Upper lobe of right lung (tissue), 1 donor: ENCODE measurements at regions not wholly inside any gene's neighbourhood (a gene's known extent, or its start where the extent isn't known, plus 50 kb on each side); places are given as distances from the start of the nearest gene placed in this dataset.
"Not testable (repeated sequence)": the region's sequence is repeated elsewhere in the genome, so short reads cannot be mapped to it uniquely, and the experiment has no call there.

Experiments used
- ATAC-seq: fragments of 200-7000 bp; cut with Tn5 transposase; one replicate; pipeline ENCODE4 v1.9.1; 2020; ENCODE audit warnings: mild to moderate bottlenecking, moderate library complexity
- DNase-seq: peaks from one replicate; pipeline ENCODE4 v3.0.0-alpha.2; 2020
- H3K27ac ChIP-seq: fragments of 200-600 bp; one replicate; pipeline ENCODE4 v1.8.0; 2022
- H3K27me3 ChIP-seq: fragments of 200-600 bp; one replicate; pipeline ENCODE4 v1.8.0; 2022; ENCODE audit warnings: mild to moderate bottlenecking
- H3K36me3 ChIP-seq: fragments of 200-600 bp; one replicate; pipeline ENCODE4 v1.8.0; 2022
- H3K4me1 ChIP-seq: fragments of 200-600 bp; one replicate; pipeline ENCODE4 v1.8.0; 2022
- H3K4me3 ChIP-seq: fragments of 200-600 bp; one replicate; pipeline ENCODE4 v1.8.0; 2022; ENCODE audit warnings: mild to moderate bottlenecking
- H3K9me3 ChIP-seq: fragments of 200-600 bp; one replicate; pipeline ENCODE4 v1.8.0; 2022
- intact Hi-C: fragments of 100-400 bp; cut with DNase I; formaldehyde crosslinking; loops from one replicate; pipeline ENCODE4 v1.11.0; 2022
- TF ChIP-seq, protein P1 (sequence below): fragments of 200-600 bp; IDR thresholded peaks from one replicate; pipeline ENCODE4 v1.8.0; 2022; ENCODE audit warnings: antibody characterized with exemption
- donor health status: DM: no; HTN: yes; CAD: no; lungs with severe emphysema.

DNA sequence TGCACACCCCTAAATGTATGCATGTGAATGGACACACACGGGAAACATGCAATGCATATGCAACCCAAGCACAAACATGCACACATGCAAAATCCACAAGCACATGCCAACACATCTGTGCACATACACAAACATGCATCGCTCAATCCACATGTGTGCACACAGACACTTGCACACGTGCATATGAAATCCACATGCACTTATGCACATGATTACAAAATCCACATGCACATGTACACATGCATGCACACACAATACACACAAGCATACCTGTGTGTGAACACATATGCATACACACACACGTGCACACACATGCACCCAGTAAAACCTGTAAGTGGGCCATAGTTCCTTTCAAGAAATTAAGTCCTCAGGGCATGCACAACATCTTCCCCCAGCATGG is 256.8 kb upstream of the USP9Y start:
- Histone ChIP-seq H3K4me1 (no peaks in the 10 kb centered on the region), H3K4me3 (no peak overlapping the region), H3K27ac (no peak overlapping the region), H3K36me3 (no peaks in the 10 kb centered on the region), H3K27me3 (no peaks in the 10 kb centered on the region), H3K9me3 (no peaks in the 10 kb centered on the region)
- TF ChIP-seq, protein P1, sequence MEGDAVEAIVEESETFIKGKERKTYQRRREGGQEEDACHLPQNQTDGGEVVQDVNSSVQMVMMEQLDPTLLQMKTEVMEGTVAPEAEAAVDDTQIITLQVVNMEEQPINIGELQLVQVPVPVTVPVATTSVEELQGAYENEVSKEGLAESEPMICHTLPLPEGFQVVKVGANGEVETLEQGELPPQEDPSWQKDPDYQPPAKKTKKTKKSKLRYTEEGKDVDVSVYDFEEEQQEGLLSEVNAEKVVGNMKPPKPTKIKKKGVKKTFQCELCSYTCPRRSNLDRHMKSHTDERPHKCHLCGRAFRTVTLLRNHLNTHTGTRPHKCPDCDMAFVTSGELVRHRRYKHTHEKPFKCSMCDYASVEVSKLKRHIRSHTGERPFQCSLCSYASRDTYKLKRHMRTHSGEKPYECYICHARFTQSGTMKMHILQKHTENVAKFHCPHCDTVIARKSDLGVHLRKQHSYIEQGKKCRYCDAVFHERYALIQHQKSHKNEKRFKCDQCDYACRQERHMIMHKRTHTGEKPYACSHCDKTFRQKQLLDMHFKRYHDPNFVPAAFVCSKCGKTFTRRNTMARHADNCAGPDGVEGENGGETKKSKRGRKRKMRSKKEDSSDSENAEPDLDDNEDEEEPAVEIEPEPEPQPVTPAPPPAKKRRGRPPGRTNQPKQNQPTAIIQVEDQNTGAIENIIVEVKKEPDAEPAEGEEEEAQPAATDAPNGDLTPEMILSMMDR, result no peak
- ATAC-seq (no peak), DNase-seq (no peak)
- intact Hi-C loops, result no loop called here

DNA sequence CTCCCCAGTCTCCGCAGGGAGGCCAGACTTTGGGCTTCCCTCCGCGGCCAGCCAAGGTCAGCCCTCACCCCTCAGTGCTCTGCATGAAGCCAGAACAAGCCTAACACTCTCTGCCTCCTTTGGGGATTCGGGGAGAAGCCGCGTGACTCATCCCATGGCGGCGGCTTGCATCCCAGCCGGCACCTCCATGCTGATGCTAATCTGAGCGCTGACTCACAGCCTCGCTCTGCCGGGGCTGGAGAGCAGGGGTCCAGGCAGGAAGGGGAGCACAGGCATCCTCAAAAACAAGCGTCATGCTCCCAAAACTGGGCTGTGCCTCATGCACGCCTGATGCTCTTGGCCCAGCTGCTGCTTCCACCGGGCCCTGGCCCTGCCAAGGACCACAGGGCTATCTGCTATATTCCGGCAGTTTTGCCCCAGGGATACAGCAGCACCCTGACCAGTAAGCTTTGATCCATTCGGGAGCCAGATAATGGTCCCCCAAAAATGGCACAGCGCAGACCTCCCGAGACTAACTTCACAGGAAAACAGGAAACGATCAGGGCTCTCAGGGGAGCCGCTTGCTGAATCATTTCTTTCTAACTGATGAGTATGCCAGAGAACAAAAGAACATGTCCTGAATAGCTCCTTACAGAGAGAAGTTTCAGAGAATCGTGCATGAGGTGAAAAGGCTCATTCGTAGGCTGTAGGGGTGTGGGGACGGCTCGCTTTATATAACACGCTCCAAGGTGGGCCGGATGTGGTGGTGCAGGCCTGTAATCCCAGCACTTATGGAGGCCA is 254.4 kb upstream of the USP9Y start:
- H3K4me3 ChIP-seq, H3K36me3 ChIP-seq, ATAC-seq, DNase-seq, H3K27me3 ChIP-seq, intact Hi-C loops, H3K4me1 ChIP-seq, H3K27ac ChIP-seq, H3K9me3 ChIP-seq: not testable (repeated sequence)

DNA sequence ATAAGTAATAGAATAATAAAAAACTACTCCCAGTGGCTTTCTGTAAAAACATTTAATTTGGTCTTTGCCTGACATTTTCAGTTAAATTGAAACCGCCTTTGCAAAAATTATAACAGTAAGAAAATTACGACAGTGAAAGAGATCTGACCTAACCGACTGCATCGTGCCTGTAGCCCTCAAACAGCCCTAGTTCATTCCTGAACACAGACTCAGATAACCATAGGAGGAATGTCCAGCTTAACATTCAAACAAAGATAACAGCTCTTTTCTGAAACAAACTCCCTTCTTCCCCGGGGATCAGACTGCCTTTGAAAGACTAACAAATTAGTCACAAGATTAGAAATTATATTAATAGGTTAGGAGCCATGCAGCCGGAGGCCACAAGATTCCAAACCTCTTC is 252.5 kb upstream of the USP9Y start:
- DNase-seq, H3K4me1 ChIP-seq, H3K27ac ChIP-seq, H3K9me3 ChIP-seq, H3K4me3 ChIP-seq, ATAC-seq, H3K36me3 ChIP-seq, intact Hi-C loops, H3K27me3 ChIP-seq: not testable (repeated sequence)

- H3K27ac ChIP-seq, ATAC-seq, H3K27me3 ChIP-seq, H3K4me3 ChIP-seq, intact Hi-C loops, H3K36me3 ChIP-seq, DNase-seq, H3K4me1 ChIP-seq, H3K9me3 ChIP-seq: not testable (repeated sequence)
These were observed 247.7 kb upstream of the USP9Y start for GRCh38 chrY:12453318-12453717.

GRCh38 chrY:12459965-12460364 is 241.1 kb upstream of the USP9Y start:
- Histone ChIP-seq H3K27me3 (no peaks in the 10 kb centered on the region), H3K4me3 (no peak overlapping the region), H3K36me3 (no peaks in the 10 kb centered on the region), H3K27ac (no peak overlapping the region), H3K9me3 (no peaks in the 10 kb centered on the region), H3K4me1 (no peaks in the 10 kb centered on the region)
- DNase-seq (no peak), ATAC-seq (no peak)
- intact Hi-C loops, result no loop called here
- TF ChIP-seq, protein P1, result no peak

- DNase-seq (no peak), ATAC-seq (no peak)
- Histone ChIP-seq H3K4me1 (no peaks in the 10 kb centered on the region), H3K9me3 (no peaks in the 10 kb centered on the region), H3K27me3 (no peaks in the 10 kb centered on the region), H3K27ac (no peak overlapping the region), H3K4me3 (no peak overlapping the region), H3K36me3 (no peaks in the 10 kb centered on the region)
- intact Hi-C loops, result no loop called here
- TF ChIP-seq, protein P1, result no peak
These were observed 236.9 kb upstream of the USP9Y start for GRCh38 chrY:12464155-12464554.

DNA sequence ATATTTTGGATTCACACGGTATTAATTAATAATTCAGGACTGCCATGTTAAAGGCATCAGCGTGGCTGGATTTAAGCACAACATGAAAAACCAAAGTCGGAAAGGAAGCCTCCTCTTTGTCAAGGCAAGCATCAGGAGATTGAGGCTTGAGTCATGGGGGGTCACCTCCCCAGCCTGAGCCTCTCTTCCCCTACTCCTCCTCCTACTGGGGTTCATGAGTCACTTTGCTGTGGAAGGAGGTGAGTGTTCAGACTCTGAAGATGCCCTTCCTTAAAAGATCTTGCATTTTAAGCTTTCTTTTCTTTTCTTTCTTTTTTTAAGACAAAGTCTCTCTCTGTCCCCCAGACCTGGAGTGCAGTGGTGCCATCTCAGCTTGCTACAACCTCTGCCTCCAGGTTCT is 235.3 kb upstream of the USP9Y start:
- ATAC-seq, result no peak
- intact Hi-C loops, result no loop called here
- H3K4me3 ChIP-seq, result no peak overlapping the region
- TF ChIP-seq, protein P1, result no peak
- H3K4me1 ChIP-seq, result no peaks in the 10 kb centered on the region
- H3K27me3 ChIP-seq, result no peaks in the 10 kb centered on the region
- H3K36me3 ChIP-seq, result no peaks in the 10 kb centered on the region
- no peak for DNase-seq
- H3K27ac ChIP-seq, result no peak overlapping the region
- no peaks in the 10 kb centered on the region for H3K9me3 ChIP-seq
